ENCODE measurements at regions not wholly inside any gene's neighbourhood (a gene's known extent, or its start where the extent isn't known, plus 50 kb on each side); places are given as distances from the start of the nearest gene placed in this dataset.

- Histone ChIP-seq H3K4me1 (ENCODE audit: control insufficient read depth in 3 of 3, insufficient read depth in 2 of 3, low read depth in 1 of 3, low read length in 2 of 3) (no peaks in the 10 kb centered on the region), H3K36me3 (ENCODE audit: control insufficient read depth in 3 of 3, insufficient read depth in 2 of 3, low read depth in 1 of 3, low read length in 3 of 3) (no peaks in the 10 kb centered on the region), H3K27me3 (ENCODE audit: control insufficient read depth in 3 of 3, insufficient read depth in 3 of 3, low read length in 3 of 3) (no peaks in the 10 kb centered on the region), H3K27ac (ENCODE audit: low read depth in 1 of 3, low read length in 2 of 3) (no peak overlapping the region), H3K4me3 (ENCODE audit: low read depth in 1 of 3, low read length in 3 of 3) (no peak overlapping the region), H3K9me3 (ENCODE audit: control insufficient read depth in 2 of 2, insufficient read depth in 1 of 2, low read depth in 1 of 2, low read length in 1 of 2) (no peaks in the 10 kb centered on the region)
- no peak for FAIRE-seq
- no peak for DNase-seq
These were observed 963.8 kb upstream of the B3GALT2 start for GRCh38 chr1:194150242-194150641.

DNA sequence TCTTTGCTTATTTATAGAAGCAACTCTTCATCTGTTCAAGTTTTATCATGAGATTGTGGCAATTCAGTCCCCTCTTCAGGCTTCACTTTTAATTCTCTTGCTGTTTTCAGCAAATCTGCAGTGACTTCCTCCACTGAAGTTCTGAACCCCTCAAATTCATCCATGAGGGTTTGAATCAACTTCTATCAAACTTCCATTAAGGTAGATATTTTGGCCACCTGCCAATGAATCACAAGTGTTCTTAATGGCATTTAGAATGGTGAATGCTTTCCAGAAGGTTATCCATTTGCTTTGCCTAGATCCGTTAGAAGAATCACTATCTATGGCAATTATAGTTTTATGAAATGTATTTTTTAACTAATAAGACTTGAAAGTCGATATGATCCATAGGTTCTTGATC, 946.7 kb upstream of the B3GALT2 start:
- DNase-seq (no peak), FAIRE-seq (no peak)
- WGBS, 3 donors: 83 to 89% (median 88%) methylated on average over 2 of the region's 2 CpGs
- no peaks in the 10 kb centered on the region for H3K36me3 ChIP-seq (ENCODE audit: control insufficient read depth in 3 of 3, insufficient read depth in 2 of 3, low read depth in 1 of 3, low read length in 3 of 3)
- no peak overlapping the region for H3K27ac ChIP-seq (ENCODE audit: low read depth in 1 of 3, low read length in 2 of 3)
- no peaks in the 10 kb centered on the region for H3K9me3 ChIP-seq (ENCODE audit: control insufficient read depth in 2 of 2, insufficient read depth in 1 of 2, low read depth in 1 of 2, low read length in 1 of 2)
- no peaks in the 10 kb centered on the region for H3K4me1 ChIP-seq (ENCODE audit: control insufficient read depth in 3 of 3, insufficient read depth in 2 of 3, low read depth in 1 of 3, low read length in 2 of 3)
- no peak overlapping the region for H3K4me3 ChIP-seq (ENCODE audit: low read depth in 1 of 3, low read length in 3 of 3)
- no peaks in the 10 kb centered on the region for H3K27me3 ChIP-seq (ENCODE audit: control insufficient read depth in 3 of 3, insufficient read depth in 3 of 3, low read length in 3 of 3)

DNA sequence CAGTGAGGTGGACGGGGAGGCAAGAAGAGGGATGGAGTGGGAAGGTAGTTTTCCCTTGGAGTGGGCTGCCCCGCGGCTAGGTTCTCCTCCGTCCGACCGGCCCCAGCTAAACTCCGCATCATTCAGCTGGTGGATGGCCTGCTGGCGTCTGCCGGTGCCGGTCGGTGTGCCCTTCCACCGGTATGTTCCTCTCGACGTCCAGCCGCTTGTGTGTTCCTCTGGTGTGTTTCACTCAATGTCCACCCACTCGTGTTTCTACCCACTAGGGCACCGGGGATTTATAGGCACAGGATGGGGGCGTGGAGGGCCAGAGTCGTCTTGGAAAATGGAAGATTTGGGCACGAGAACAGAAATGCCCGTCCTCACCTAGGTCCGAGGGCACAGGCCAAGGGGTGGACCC, 931.7 kb upstream of the B3GALT2 start:
- no peak for DNase-seq
- H3K4me3 ChIP-seq (ENCODE audit: low read depth in 1 of 3, low read length in 3 of 3): no peak overlapping the region
- H3K4me1 ChIP-seq (ENCODE audit: control insufficient read depth in 3 of 3, insufficient read depth in 2 of 3, low read depth in 1 of 3, low read length in 2 of 3): no peaks in the 10 kb centered on the region
- no peaks in the 10 kb centered on the region for H3K27me3 ChIP-seq (ENCODE audit: control insufficient read depth in 3 of 3, insufficient read depth in 3 of 3, low read length in 3 of 3)
- 95% methylated on average over 22 of the region's 22 CpGs for WGBS, 3 donors
- H3K27ac ChIP-seq (ENCODE audit: low read depth in 1 of 3, low read length in 2 of 3): no peak overlapping the region
- no peak for FAIRE-seq
- H3K36me3 ChIP-seq (ENCODE audit: control insufficient read depth in 3 of 3, insufficient read depth in 2 of 3, low read depth in 1 of 3, low read length in 3 of 3): no peaks in the 10 kb centered on the region
- H3K9me3 ChIP-seq (ENCODE audit: control insufficient read depth in 2 of 2, insufficient read depth in 1 of 2, low read depth in 1 of 2, low read length in 1 of 2): peaks cover 0 to 4% of the 10 kb centered on the region in 2 donors

GRCh38 chr1:194117582-194117981, 931.2 kb upstream of the B3GALT2 start:
- Histone ChIP-seq H3K4me1 (ENCODE audit: control insufficient read depth in 3 of 3, insufficient read depth in 2 of 3, low read depth in 1 of 3, low read length in 2 of 3) (no peaks in the 10 kb centered on the region), H3K27ac (ENCODE audit: low read depth in 1 of 3, low read length in 2 of 3) (no peak overlapping the region), H3K27me3 (ENCODE audit: control insufficient read depth in 3 of 3, insufficient read depth in 3 of 3, low read length in 3 of 3) (no peaks in the 10 kb centered on the region), H3K4me3 (ENCODE audit: low read depth in 1 of 3, low read length in 3 of 3) (no peak overlapping the region), H3K36me3 (ENCODE audit: control insufficient read depth in 3 of 3, insufficient read depth in 2 of 3, low read depth in 1 of 3, low read length in 3 of 3) (no peaks in the 10 kb centered on the region), H3K9me3 (ENCODE audit: control insufficient read depth in 2 of 2, insufficient read depth in 1 of 2, low read depth in 1 of 2, low read length in 1 of 2) (peaks cover 0 to 4% of the 10 kb centered on the region in 2 donors)
- peak in 1 of 2 donors; percentile 4 for DNase-seq
- WGBS, 3 donors: 48 to 73% (median 68%) methylated on average over 8 of the region's 8 CpGs
- FAIRE-seq: no peak

GRCh38 chr1:194114288-194114687, 927.9 kb upstream of the B3GALT2 start:
- H3K9me3 ChIP-seq (ENCODE audit: control insufficient read depth in 2 of 2, insufficient read depth in 1 of 2, low read depth in 1 of 2, low read length in 1 of 2): peaks cover 0 to 4% of the 10 kb centered on the region in 2 donors
- 47 to 72% (median 52%) methylated on average over 3 of the region's 3 CpGs for WGBS, 3 donors
- DNase-seq (no peak), FAIRE-seq (no peak)
- no peaks in the 10 kb centered on the region for H3K27me3 ChIP-seq (ENCODE audit: control insufficient read depth in 3 of 3, insufficient read depth in 3 of 3, low read length in 3 of 3)
- no peak overlapping the region for H3K27ac ChIP-seq (ENCODE audit: low read depth in 1 of 3, low read length in 2 of 3)
- no peaks in the 10 kb centered on the region for H3K36me3 ChIP-seq (ENCODE audit: control insufficient read depth in 3 of 3, insufficient read depth in 2 of 3, low read depth in 1 of 3, low read length in 3 of 3)
- H3K4me1 ChIP-seq (ENCODE audit: control insufficient read depth in 3 of 3, insufficient read depth in 2 of 3, low read depth in 1 of 3, low read length in 2 of 3): no peaks in the 10 kb centered on the region
- no peak overlapping the region for H3K4me3 ChIP-seq (ENCODE audit: low read depth in 1 of 3, low read length in 3 of 3)

DNA sequence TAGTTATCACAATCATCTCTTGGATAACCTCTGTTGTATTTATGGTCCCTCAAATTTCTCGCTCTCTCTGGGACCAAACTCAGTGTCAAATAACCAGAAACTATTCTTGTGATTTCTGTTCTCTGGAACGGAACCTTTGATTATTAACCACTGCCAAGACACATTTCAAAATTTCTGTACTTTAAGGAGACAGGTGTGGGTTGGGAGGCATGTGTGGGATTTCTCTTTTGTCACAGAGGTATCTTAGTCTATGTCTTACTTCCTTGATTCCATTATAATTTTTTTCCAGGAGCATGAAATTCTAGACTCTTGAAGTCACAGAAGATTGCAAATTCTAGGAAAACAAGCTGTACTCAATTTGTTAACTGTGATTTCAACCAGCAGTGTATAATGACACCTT, 919.0 kb upstream of the B3GALT2 start:
- Histone ChIP-seq H3K36me3 (ENCODE audit: control insufficient read depth in 3 of 3, insufficient read depth in 2 of 3, low read depth in 1 of 3, low read length in 3 of 3) (no peaks in the 10 kb centered on the region), H3K9me3 (ENCODE audit: control insufficient read depth in 2 of 2, insufficient read depth in 1 of 2, low read depth in 1 of 2, low read length in 1 of 2) (no peaks in the 10 kb centered on the region), H3K27ac (ENCODE audit: low read depth in 1 of 3, low read length in 2 of 3) (no peak overlapping the region), H3K4me1 (ENCODE audit: control insufficient read depth in 3 of 3, insufficient read depth in 2 of 3, low read depth in 1 of 3, low read length in 2 of 3) (peaks cover 0 to 2% (median 0%) of the 10 kb centered on the region in 3 donors), H3K27me3 (ENCODE audit: control insufficient read depth in 3 of 3, insufficient read depth in 3 of 3, low read length in 3 of 3) (no peaks in the 10 kb centered on the region), H3K4me3 (ENCODE audit: low read depth in 1 of 3, low read length in 3 of 3) (no peak overlapping the region)
- WGBS, 3 donors: 57 to 87% (median 84%) methylated on average over 2 of the region's 2 CpGs
- no peak for FAIRE-seq
- DNase-seq: no peak

- FAIRE-seq (no peak), DNase-seq (peak in 1 of 2 donors; percentile 62)
- H3K4me1 ChIP-seq (ENCODE audit: control insufficient read depth in 3 of 3, insufficient read depth in 2 of 3, low read depth in 1 of 3, low read length in 2 of 3): peaks cover 0 to 2% (median 0%) of the 10 kb centered on the region in 3 donors
- no peak overlapping the region for H3K27ac ChIP-seq (ENCODE audit: low read depth in 1 of 3, low read length in 2 of 3)
- no peaks in the 10 kb centered on the region for H3K27me3 ChIP-seq (ENCODE audit: control insufficient read depth in 3 of 3, insufficient read depth in 3 of 3, low read length in 3 of 3)
- no peak overlapping the region for H3K4me3 ChIP-seq (ENCODE audit: low read depth in 1 of 3, low read length in 3 of 3)
- 76 to 94% (median 93%) methylated on average over 2 of the region's 2 CpGs for WGBS, 3 donors
- no peaks in the 10 kb centered on the region for H3K36me3 ChIP-seq (ENCODE audit: control insufficient read depth in 3 of 3, insufficient read depth in 2 of 3, low read depth in 1 of 3, low read length in 3 of 3)
- H3K9me3 ChIP-seq (ENCODE audit: control insufficient read depth in 2 of 2, insufficient read depth in 1 of 2, low read depth in 1 of 2, low read length in 1 of 2): no peaks in the 10 kb centered on the region
These were observed 917.9 kb upstream of the B3GALT2 start for GRCh38 chr1:194104247-194104844.

GRCh38 chr1:194103516-194104246, 917.3 kb upstream of the B3GALT2 start:
- H3K36me3 ChIP-seq (ENCODE audit: control insufficient read depth in 3 of 3, insufficient read depth in 2 of 3, low read depth in 1 of 3, low read length in 3 of 3): no peaks in the 10 kb centered on the region
- H3K4me3 ChIP-seq (ENCODE audit: low read depth in 1 of 3, low read length in 3 of 3): no peak overlapping the region
- H3K9me3 ChIP-seq (ENCODE audit: control insufficient read depth in 2 of 2, insufficient read depth in 1 of 2, low read depth in 1 of 2, low read length in 1 of 2): no peaks in the 10 kb centered on the region
- 48 to 68% (median 50%) methylated on average over 2 of the region's 2 CpGs for WGBS, 3 donors
- peaks cover 0 to 2% (median 0%) of the 10 kb centered on the region in 3 donors for H3K4me1 ChIP-seq (ENCODE audit: control insufficient read depth in 3 of 3, insufficient read depth in 2 of 3, low read depth in 1 of 3, low read length in 2 of 3)
- no peak overlapping the region for H3K27ac ChIP-seq (ENCODE audit: low read depth in 1 of 3, low read length in 2 of 3)
- no peaks in the 10 kb centered on the region for H3K27me3 ChIP-seq (ENCODE audit: control insufficient read depth in 3 of 3, insufficient read depth in 3 of 3, low read length in 3 of 3)
- FAIRE-seq: no peak
- DNase-seq: no peak

DNA sequence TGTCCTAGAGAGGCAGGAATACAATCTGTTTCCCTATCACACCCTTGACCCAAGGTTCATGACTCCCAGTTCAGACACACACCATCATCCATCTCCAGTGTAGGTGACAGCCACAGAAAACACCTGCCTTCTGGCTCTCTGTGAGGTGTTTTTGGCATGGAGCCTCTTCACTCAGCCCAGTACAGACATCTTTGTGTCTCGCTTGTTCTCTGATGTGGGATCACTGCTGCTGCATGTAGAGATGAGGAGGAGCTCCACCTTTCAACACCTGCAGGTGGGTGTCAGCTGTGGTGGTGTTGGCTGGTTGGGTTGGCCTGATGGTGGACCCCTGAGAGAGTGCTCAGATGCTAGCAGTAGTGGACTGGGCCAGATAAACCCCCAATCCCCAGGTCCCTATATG, 916.7 kb upstream of the B3GALT2 start:
- WGBS, 3 donors: 90 to 94% (median 90%) methylated on average over 1 of the region's 1 CpG
- DNase-seq: no peak

More for the DNA sequence above, 916.7 kb upstream of the B3GALT2 start:
- no peaks in the 10 kb centered on the region for H3K27me3 ChIP-seq (ENCODE audit: control insufficient read depth in 3 of 3, insufficient read depth in 3 of 3, low read length in 3 of 3)
- H3K36me3 ChIP-seq (ENCODE audit: control insufficient read depth in 3 of 3, insufficient read depth in 2 of 3, low read depth in 1 of 3, low read length in 3 of 3): no peaks in the 10 kb centered on the region
- FAIRE-seq: no peak
- peaks cover 0 to 2% (median 0%) of the 10 kb centered on the region in 3 donors for H3K4me1 ChIP-seq (ENCODE audit: control insufficient read depth in 3 of 3, insufficient read depth in 2 of 3, low read depth in 1 of 3, low read length in 2 of 3)
- H3K27ac ChIP-seq (ENCODE audit: low read depth in 1 of 3, low read length in 2 of 3): no peak overlapping the region
- H3K9me3 ChIP-seq (ENCODE audit: control insufficient read depth in 2 of 2, insufficient read depth in 1 of 2, low read depth in 1 of 2, low read length in 1 of 2): no peaks in the 10 kb centered on the region
- H3K4me3 ChIP-seq (ENCODE audit: low read depth in 1 of 3, low read length in 3 of 3): no peak overlapping the region
